ENCODE measurements at regions not wholly inside any gene's neighbourhood (a gene's known extent, or its start where the extent isn't known, plus 50 kb on each side); places are given as distances from the start of the nearest gene placed in this dataset.

GRCh38 chr13:65307056-65307455 is 1923.1 kb downstream of the PCDH9 start:
- ChIA-PET RAD21 (ENCODE audit: low non-redundant PET in 1 of 2, low total read pairs in 2 of 2, uncharacterized antibody in 2 of 2, unreplicated experiment in 2 of 2) (no interaction called here), POLR2A (no interaction called here)
- ATAC-seq: no peak

GRCh38 chr13:65302691-65303090 is 1927.4 kb downstream of the PCDH9 start:
- Histone ChIP-seq H4K20me1 (ENCODE audit: insufficient read depth) (no peaks in the 10 kb centered on the region), H3K9ac (ENCODE audit: low read length) (no peak overlapping the region), H3K27me3 (ENCODE audit: insufficient read depth, low read length) (no peaks in the 10 kb centered on the region), H2AFZ (ENCODE audit: low read depth, low read length, poor library complexity, severe bottlenecking) (no peak overlapping the region), H3K4me3 (replicated peaks in 1 of 2; ENCODE audit: low read depth in 1 of 2, low read length in 2 of 2) (no peak overlapping the region), H3K9me2 (ENCODE audit: insufficient read depth) (no peaks in the 10 kb centered on the region), H3K4me2 (ENCODE audit: low read length) (no peak overlapping the region), H3K9me3 (ENCODE audit: control insufficient read depth in 1 of 2, insufficient read depth in 1 of 2, low read depth in 1 of 2, low read length in 2 of 2) (no peaks in the 10 kb centered on the region), H3K79me2 (ENCODE audit: insufficient read depth, low read length) (no peaks in the 10 kb centered on the region), H3K4me1 (ENCODE audit: control insufficient read depth in 1 of 2, insufficient read depth in 2 of 2, low read length in 2 of 2) (no peaks in the 10 kb centered on the region), H3K27ac (ENCODE audit: low read depth, low read length) (no peak overlapping the region), H3K36me3 (ENCODE audit: control insufficient read depth in 1 of 2, insufficient read depth in 2 of 2, low read length in 2 of 2) (no peaks in the 10 kb centered on the region)
- TF ChIP-seq POLR2A (IDR thresholded peaks at IDR 0.05; ENCODE audit: borderline replicate concordance, extremely low read depth, insufficient read depth, insufficient read length): no peak
- no peak for TF ChIP-seq SP1 (IDR thresholded peaks at IDR 0.05; ENCODE audit: low read depth)
- TF ChIP-seq POLR2AphosphoS5 (IDR thresholded peaks at IDR 0.05; ENCODE audit: low read depth, low read length): no peak
- TF ChIP-seq RAD21 (IDR thresholded peaks at IDR 0.05; ENCODE audit: low read depth): no peak
- no peak for TF ChIP-seq SRF (IDR thresholded peaks at IDR 0.05; ENCODE audit: low read depth)
- TF ChIP-seq YY1 (IDR thresholded peaks at IDR 0.05; ENCODE audit: extremely low read depth, insufficient replicate concordance, low read depth, low read length): no peak
- no peak for TF ChIP-seq CEBPB (IDR thresholded peaks at IDR 0.05; ENCODE audit: low read depth)
- TF ChIP-seq ATF3 (IDR thresholded peaks at IDR 0.05): no peak
- TF ChIP-seq CBX3 (IDR thresholded peaks at IDR 0.05; ENCODE audit: low read depth): no peak
- TF ChIP-seq ZBTB33 (IDR thresholded peaks at IDR 0.05; ENCODE audit: extremely low read depth, insufficient replicate concordance, low read length): no peak
- no peak for TF ChIP-seq EZH2 (IDR thresholded peaks at IDR 0.05)
- no peak for TF ChIP-seq JUND (IDR thresholded peaks at IDR 0.05)
- BruUV-seq (replicated peaks): no TSS peak
- ATAC-seq (no peak), DNase-seq (ENCODE audit: low read depth, low spot score) (no peak)
- ChIA-PET CTCF (no interaction called here), RAD21 (ENCODE audit: low non-redundant PET in 1 of 2, low total read pairs in 2 of 2, uncharacterized antibody in 2 of 2, unreplicated experiment in 2 of 2) (no interaction called here), POLR2A (no interaction called here)
- intact Hi-C loops (cut with micrococcal nuclease): no loop called here

More at GRCh38 chr13:65307056-65307455, 1923.1 kb downstream of the PCDH9 start:
- H3K36me3 ChIP-seq (ENCODE audit: control insufficient read depth in 1 of 2, insufficient read depth in 2 of 2, low read length in 2 of 2): no peaks in the 10 kb centered on the region
- H3K4me1 ChIP-seq (ENCODE audit: control insufficient read depth in 1 of 2, insufficient read depth in 2 of 2, low read length in 2 of 2): no peaks in the 10 kb centered on the region
- H4K20me1 ChIP-seq (ENCODE audit: insufficient read depth): no peaks in the 10 kb centered on the region
- no peak for TF ChIP-seq EZH2 (IDR thresholded peaks at IDR 0.05)
- no peak overlapping the region for H3K4me2 ChIP-seq (ENCODE audit: low read length)
- intact Hi-C loops (cut with micrococcal nuclease): no loop called here
- H2AFZ ChIP-seq (ENCODE audit: low read depth, low read length, poor library complexity, severe bottlenecking): no peak overlapping the region
- CTCF ChIA-PET: no interaction called here
- no peak overlapping the region for H3K27ac ChIP-seq (ENCODE audit: low read depth, low read length)
- H3K9me2 ChIP-seq (ENCODE audit: insufficient read depth): no peaks in the 10 kb centered on the region
- H3K79me2 ChIP-seq (ENCODE audit: insufficient read depth, low read length): no peaks in the 10 kb centered on the region
- H3K9me3 ChIP-seq (ENCODE audit: control insufficient read depth in 1 of 2, insufficient read depth in 1 of 2, low read depth in 1 of 2, low read length in 2 of 2): no peaks in the 10 kb centered on the region
- no peak overlapping the region for H3K9ac ChIP-seq (ENCODE audit: low read length)
- H3K4me3 ChIP-seq (replicated peaks in 1 of 2; ENCODE audit: low read depth in 1 of 2, low read length in 2 of 2): no peak overlapping the region
- no TSS peak for BruUV-seq (replicated peaks)
- no peak for DNase-seq (ENCODE audit: low read depth, low spot score)
- H3K27me3 ChIP-seq (ENCODE audit: insufficient read depth, low read length): no peaks in the 10 kb centered on the region

All from HCT116 (cell line).